Stomach (tissue), 4 donors: ENCODE measurements at regions not wholly inside any gene's neighbourhood (a gene's known extent, or its start where the extent isn't known, plus 50 kb on each side); places are given as distances from the start of the nearest gene placed in this dataset.
"Not testable (repeated sequence)": the region's sequence is repeated elsewhere in the genome, so short reads cannot be mapped to it uniquely, and the experiment has no call there.

Experiments
- EP300 ChIP-seq: sonication (generic); formaldehyde crosslinking; IDR thresholded peaks from one replicate; pipeline ENCODE4 v1.6.1; 2017; ENCODE audit warnings: antibody characterized with exemption
- POLR2A ChIP-seq, 4 donors: fragments of 450-650 bp; IDR thresholded peaks; one replicate each; pipeline ENCODE4 v1.6.1; 2016; ENCODE audit warnings: antibody characterized with exemption in 4 of 4, control low read depth in 2 of 4, mild to moderate bottlenecking in 1 of 4, moderate library complexity in 1 of 4
- POLR2AphosphoS5 ChIP-seq, 3 donors: sonication (generic); formaldehyde crosslinking; IDR thresholded peaks; one replicate each; pipeline ENCODE4 v1.6.1; 2016; ENCODE audit warnings: antibody characterized with exemption in 3 of 3
- TF ChIP-seq, protein P1 (sequence below), 7 experiments: fragments of 450-650 bp in 4 of 7; fragments of 200-600 bp in 3 of 7; sonication (generic) in 3 of 7; IDR thresholded peaks; one replicate each; pipeline ENCODE4 v1.5.1; 2016 to 2019; ENCODE audit warnings: antibody characterized with exemption in 7 of 7, control low read depth in 2 of 7, mild to moderate bottlenecking in 1 of 7

DNA sequence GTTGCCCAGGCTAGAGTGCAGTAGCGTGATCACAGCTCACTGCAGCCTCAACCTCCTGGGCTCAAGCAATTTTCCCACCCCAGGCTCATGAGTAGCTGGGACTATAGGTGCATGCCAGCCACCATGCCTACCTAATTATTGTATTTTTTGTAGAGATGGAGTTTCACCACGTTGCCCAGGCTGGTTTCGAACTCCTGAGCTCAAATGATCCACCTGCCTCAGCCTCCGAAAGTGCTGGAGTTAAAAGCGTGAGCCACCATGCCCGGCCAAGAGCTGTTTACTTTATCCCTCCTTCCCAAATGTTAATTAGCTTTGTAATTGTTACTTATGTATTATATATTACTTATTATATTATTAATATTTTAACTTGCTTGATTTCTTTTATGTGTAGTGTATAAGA lies 70.1 kb upstream of the TPTE start:
- TF ChIP-seq, protein P1, sequence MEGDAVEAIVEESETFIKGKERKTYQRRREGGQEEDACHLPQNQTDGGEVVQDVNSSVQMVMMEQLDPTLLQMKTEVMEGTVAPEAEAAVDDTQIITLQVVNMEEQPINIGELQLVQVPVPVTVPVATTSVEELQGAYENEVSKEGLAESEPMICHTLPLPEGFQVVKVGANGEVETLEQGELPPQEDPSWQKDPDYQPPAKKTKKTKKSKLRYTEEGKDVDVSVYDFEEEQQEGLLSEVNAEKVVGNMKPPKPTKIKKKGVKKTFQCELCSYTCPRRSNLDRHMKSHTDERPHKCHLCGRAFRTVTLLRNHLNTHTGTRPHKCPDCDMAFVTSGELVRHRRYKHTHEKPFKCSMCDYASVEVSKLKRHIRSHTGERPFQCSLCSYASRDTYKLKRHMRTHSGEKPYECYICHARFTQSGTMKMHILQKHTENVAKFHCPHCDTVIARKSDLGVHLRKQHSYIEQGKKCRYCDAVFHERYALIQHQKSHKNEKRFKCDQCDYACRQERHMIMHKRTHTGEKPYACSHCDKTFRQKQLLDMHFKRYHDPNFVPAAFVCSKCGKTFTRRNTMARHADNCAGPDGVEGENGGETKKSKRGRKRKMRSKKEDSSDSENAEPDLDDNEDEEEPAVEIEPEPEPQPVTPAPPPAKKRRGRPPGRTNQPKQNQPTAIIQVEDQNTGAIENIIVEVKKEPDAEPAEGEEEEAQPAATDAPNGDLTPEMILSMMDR (IDR thresholded peaks at IDR 0.05) = not testable (repeated sequence)
- not testable (repeated sequence) for TF ChIP-seq POLR2A (IDR thresholded peaks at IDR 0.05); POLR2AphosphoS5 (IDR thresholded peaks at IDR 0.05); EP300
